Loucy (cell line): ENCODE measurements at regions not wholly inside any gene's neighbourhood (a gene's known extent, or its start where the extent isn't known, plus 50 kb on each side); places are given as distances from the start of the nearest gene placed in this dataset.

Source experiments
- H2AFZ ChIP-seq: fragments of 200-600 bp; sonication (generic); 2 replicates; pipeline ENCODE4 v1.6.0; 2016; ENCODE audit warnings: antibody characterized with exemption, mild to moderate bottlenecking, low read length, moderate library complexity
- H3F3A ChIP-seq: fragments of 200-600 bp; 2 replicates; pipeline ENCODE4 v1.6.0; 2016; ENCODE audit warnings: antibody characterized with exemption, low read depth, mild to moderate bottlenecking
- H3K27me3 ChIP-seq: fragments of 200-600 bp; sonication (generic); 2 replicates; pipeline ENCODE4 v1.6.1; 2014; ENCODE audit warnings: low read length, mild to moderate bottlenecking; ENCODE audit not compliant: insufficient read depth, poor library complexity, severe bottlenecking
- H3K36me3 ChIP-seq: fragments of 200-600 bp; sonication (generic); 2 replicates; pipeline ENCODE4 v1.6.1; 2016; ENCODE audit warnings: low read length; ENCODE audit not compliant: insufficient read depth
- H3K4me1 ChIP-seq: fragments of 200-600 bp; sonication (generic); 2 replicates; pipeline ENCODE4 v1.5.1; 2014; ENCODE audit warnings: low read length, mild to moderate bottlenecking; ENCODE audit not compliant: insufficient read depth, poor library complexity, severe bottlenecking
- H3K4me2 ChIP-seq: fragments of 200-600 bp; sonication (generic); 2 replicates; pipeline ENCODE4 v1.6.0; 2014; ENCODE audit warnings: antibody characterized with exemption, low read length, low read depth, mild to moderate bottlenecking; ENCODE audit not compliant: poor library complexity, severe bottlenecking
- H3K4me3 ChIP-seq: fragments of 200-600 bp; sonication (generic); 2 replicates; pipeline ENCODE4 v1.5.1; 2014; ENCODE audit warnings: low read length, mild to moderate bottlenecking, mixed read lengths; ENCODE audit not compliant: poor library complexity, severe bottlenecking
- H3K79me2 ChIP-seq: fragments of 200-600 bp; sonication (generic); 2 replicates; pipeline ENCODE4 v1.6.1; 2014; ENCODE audit warnings: low read length; ENCODE audit not compliant: insufficient read depth
- H3K9ac ChIP-seq: fragments of 200-600 bp; sonication (generic); 2 replicates; pipeline ENCODE4 v1.6.0; 2014; ENCODE audit warnings: mild to moderate bottlenecking, low read depth, low read length, moderate library complexity; ENCODE audit not compliant: poor library complexity, severe bottlenecking
- H3K9me2 ChIP-seq: fragments of 200-600 bp; sonication (generic); replicated peaks from 2 replicates; pipeline ENCODE4 v1.6.1; 2016; ENCODE audit warnings: low read depth, low read length, mixed read lengths
- H3K9me3 ChIP-seq: fragments of 200-600 bp; sonication (generic); 2 replicates; pipeline ENCODE4 v1.6.1; 2014; ENCODE audit warnings: mild to moderate bottlenecking, antibody characterized with exemption, low read length, low read depth; ENCODE audit not compliant: insufficient read depth
- H4K20me1 ChIP-seq: fragments of 200-600 bp; sonication (generic); 2 replicates; pipeline ENCODE4 v1.6.0; 2014; ENCODE audit warnings: antibody characterized with exemption, low read length, mild to moderate bottlenecking; ENCODE audit not compliant: insufficient read depth, poor library complexity, severe bottlenecking
- CTCF ChIP-seq: fragments of 200-600 bp; sonication (generic); conservative IDR thresholded peaks from 2 replicates; pipeline ENCODE4 v1.5.1; 2014; ENCODE audit warnings: mild to moderate bottlenecking, antibody characterized with exemption, low read length
- EZH2phosphoT487 ChIP-seq: fragments of 200-600 bp; IDR thresholded peaks from 2 replicates; pipeline ENCODE4 v1.6.1; 2018; ENCODE audit warnings: antibody characterized with exemption, mild to moderate bottlenecking, moderate library complexity, borderline replicate concordance

GRCh38 chr4:106601519-106601918, 232.9 kb upstream of the GIMD1 start:
- Histone ChIP-seq H3F3A (no peaks in the 10 kb centered on the region), H3K9me2 (no peaks in the 10 kb centered on the region), H3K4me1 (no peaks in the 10 kb centered on the region), H3K27me3 (no peaks in the 10 kb centered on the region), H3K9me3 (no peaks in the 10 kb centered on the region), H3K4me2 (no peak overlapping the region), H4K20me1 (no peaks in the 10 kb centered on the region), H3K9ac (no peak overlapping the region), H3K79me2 (no peaks in the 10 kb centered on the region), H3K36me3 (no peaks in the 10 kb centered on the region), H3K4me3 (no peak overlapping the region), H2AFZ (no peak overlapping the region)
- TF ChIP-seq EZH2phosphoT487 (no peak), CTCF (no peak)

- TF ChIP-seq EZH2phosphoT487: no peak
- no peak overlapping the region for H2AFZ ChIP-seq
- H3K9me2 ChIP-seq: no peaks in the 10 kb centered on the region
- no peaks in the 10 kb centered on the region for H3K27me3 ChIP-seq
- no peaks in the 10 kb centered on the region for H3K36me3 ChIP-seq
- H3K9ac ChIP-seq: no peak overlapping the region
- H3K79me2 ChIP-seq: no peaks in the 10 kb centered on the region
- no peaks in the 10 kb centered on the region for H4K20me1 ChIP-seq
- H3F3A ChIP-seq: no peaks in the 10 kb centered on the region
- no peak overlapping the region for H3K4me2 ChIP-seq
- no peaks in the 10 kb centered on the region for H3K4me1 ChIP-seq
- no peak overlapping the region for H3K4me3 ChIP-seq
- H3K9me3 ChIP-seq: no peaks in the 10 kb centered on the region
Observed at GRCh38 chr4:106595906-106596305, 227.3 kb upstream of the GIMD1 start.

GRCh38 chr4:106594291-106594952, 225.8 kb upstream of the GIMD1 start:
- Histone ChIP-seq H3K9me3 (no peaks in the 10 kb centered on the region), H3K27me3 (no peaks in the 10 kb centered on the region), H3K4me3 (no peak overlapping the region), H3F3A (no peaks in the 10 kb centered on the region), H3K36me3 (no peaks in the 10 kb centered on the region), H3K79me2 (no peaks in the 10 kb centered on the region), H2AFZ (no peak overlapping the region), H3K9ac (no peak overlapping the region), H3K9me2 (no peaks in the 10 kb centered on the region), H3K4me1 (no peaks in the 10 kb centered on the region), H3K4me2 (no peak overlapping the region), H4K20me1 (no peaks in the 10 kb centered on the region)
- TF ChIP-seq EZH2phosphoT487 (no peak), CTCF (no peak)

GRCh38 chr4:106588891-106589290, 220.3 kb upstream of the GIMD1 start:
- no peak overlapping the region for H2AFZ ChIP-seq
- H3K27me3 ChIP-seq: no peaks in the 10 kb centered on the region
- no peaks in the 10 kb centered on the region for H3K79me2 ChIP-seq
- H3K4me2 ChIP-seq: no peak overlapping the region
- no peaks in the 10 kb centered on the region for H3K9me2 ChIP-seq
- H3K36me3 ChIP-seq: no peaks in the 10 kb centered on the region
- no peaks in the 10 kb centered on the region for H3F3A ChIP-seq
- H3K4me1 ChIP-seq: no peaks in the 10 kb centered on the region
- no peak for TF ChIP-seq CTCF
- no peak for TF ChIP-seq EZH2phosphoT487
- no peak overlapping the region for H3K4me3 ChIP-seq
- H3K9me3 ChIP-seq: no peaks in the 10 kb centered on the region
- H3K9ac ChIP-seq: no peak overlapping the region
- H4K20me1 ChIP-seq: no peaks in the 10 kb centered on the region
